Progenitor cell of endocrine pancreas (in vitro differentiated cells): ENCODE measurements at regions not wholly inside any gene's neighbourhood (a gene's known extent, or its start where the extent isn't known, plus 50 kb on each side); places are given as distances from the start of the nearest gene placed in this dataset.

Experiments used
- DNase-seq: peaks from one replicate; pipeline ENCODE4 v3.0.0; 2021; ENCODE audit warnings: low spot score; ENCODE audit not compliant: unreplicated experiment
- H3K27ac Mint-ChIP-seq: 2 replicates; pipeline ENCODE4 v1.8.0; 2021; ENCODE audit warnings: mild to moderate bottlenecking, moderate library complexity, mixed read lengths
- H3K27me3 Mint-ChIP-seq: 2 replicates; pipeline ENCODE4 v1.8.0; 2021; ENCODE audit warnings: mixed read lengths
- H3K36me3 Mint-ChIP-seq: 2 replicates; pipeline ENCODE4 v1.8.0; 2022; ENCODE audit warnings: mixed read lengths; ENCODE audit not compliant: insufficient read depth
- H3K4me1 Mint-ChIP-seq: 2 replicates; pipeline ENCODE4 v1.8.0; 2021; ENCODE audit warnings: low read depth, mixed read lengths
- H3K4me3 Mint-ChIP-seq: 2 replicates; pipeline ENCODE4 v1.8.0; 2021; ENCODE audit warnings: low read depth, mild to moderate bottlenecking, moderate library complexity, mixed read lengths
- H3K9me3 Mint-ChIP-seq: 2 replicates; pipeline ENCODE4 v1.8.0; 2021; ENCODE audit warnings: low read depth, mixed read lengths
- CTCF ChIP-seq: fragments of 200-600 bp; sonication (generic); IDR thresholded peaks from one replicate; pipeline ENCODE4 v1.5.0; 2021; ENCODE audit warnings: antibody characterized with exemption, mild to moderate bottlenecking; ENCODE audit not compliant: unreplicated experiment

GRCh38 chr2:60385648-60386047 is 167.8 kb downstream of the BCL11A start:
- no peak for TF ChIP-seq CTCF
- Mint-ChIP-seq H3K27ac (no peak overlapping the region), H3K27me3 (peaks cover 26% of the 10 kb centered on the region), H3K9me3 (peaks cover 3% of the 10 kb centered on the region), H3K36me3 (no peaks in the 10 kb centered on the region), H3K4me3 (no peak overlapping the region), H3K4me1 (peaks cover 8% of the 10 kb centered on the region)
- DNase-seq: no peak

- peaks cover 3% of the 10 kb centered on the region for H3K9me3 Mint-ChIP-seq
- peaks cover 20% of the 10 kb centered on the region for H3K27me3 Mint-ChIP-seq
- no peak overlapping the region for H3K4me3 Mint-ChIP-seq
- no peak for DNase-seq
- no peaks in the 10 kb centered on the region for H3K36me3 Mint-ChIP-seq
- no peak for TF ChIP-seq CTCF
- peak overlapping the region; percentile 76 for H3K27ac Mint-ChIP-seq
- peaks cover 8% of the 10 kb centered on the region for H3K4me1 Mint-ChIP-seq
Observed at GRCh38 chr2:60383401-60384143, 169.9 kb downstream of the BCL11A start.

- peaks cover 19% of the 10 kb centered on the region for H3K27me3 Mint-ChIP-seq
- peaks cover 8% of the 10 kb centered on the region for H3K4me1 Mint-ChIP-seq
- DNase-seq: no peak
- peaks cover 3% of the 10 kb centered on the region for H3K9me3 Mint-ChIP-seq
- H3K27ac Mint-ChIP-seq: no peak overlapping the region
- no peaks in the 10 kb centered on the region for H3K36me3 Mint-ChIP-seq
- no peak overlapping the region for H3K4me3 Mint-ChIP-seq
- TF ChIP-seq CTCF: no peak
Observed at GRCh38 chr2:60380411-60380810, 173.0 kb downstream of the BCL11A start.

GRCh38 chr2:60379684-60380083 is 173.8 kb downstream of the BCL11A start:
- H3K4me1 Mint-ChIP-seq: peaks cover 8% of the 10 kb centered on the region
- H3K4me3 Mint-ChIP-seq: no peak overlapping the region
- no peak for DNase-seq
- no peaks in the 10 kb centered on the region for H3K36me3 Mint-ChIP-seq
- no peak for TF ChIP-seq CTCF
- H3K27ac Mint-ChIP-seq: no peak overlapping the region
- peaks cover 3% of the 10 kb centered on the region for H3K9me3 Mint-ChIP-seq
- peaks cover 20% of the 10 kb centered on the region for H3K27me3 Mint-ChIP-seq

GRCh38 chr2:60379216-60379615 is 174.2 kb downstream of the BCL11A start:
- no peak overlapping the region for H3K4me3 Mint-ChIP-seq
- TF ChIP-seq CTCF: no peak
- H3K36me3 Mint-ChIP-seq: no peaks in the 10 kb centered on the region
- H3K4me1 Mint-ChIP-seq: peaks cover 8% of the 10 kb centered on the region
- no peak for DNase-seq
- H3K27ac Mint-ChIP-seq: no peak overlapping the region
- H3K27me3 Mint-ChIP-seq: peaks cover 20% of the 10 kb centered on the region
- H3K9me3 Mint-ChIP-seq: peaks cover 3% of the 10 kb centered on the region
